DND-41 (cell line): ENCODE measurements at regions not wholly inside any gene's neighbourhood (a gene's known extent, or its start where the extent isn't known, plus 50 kb on each side); places are given as distances from the start of the nearest gene placed in this dataset.

Experiments
- ATAC-seq: fragments of 200-7000 bp; cut with Tn5 transposase; 3 replicates; pipeline ENCODE4 v1.9.1; 2021; ENCODE audit warnings: low read depth; ENCODE audit not compliant: insufficient read depth
- DNase-seq: peaks from one replicate; pipeline ENCODE4 v3.0.0-alpha.2; 2020
- H2AFZ ChIP-seq: 2 replicates; pipeline ENCODE4 v1.6.0; 2012; ENCODE audit warnings: low read depth, low read length
- H3K27ac ChIP-seq: 2 replicates; pipeline ENCODE4 v1.5.1; 2012; ENCODE audit warnings: low read length, inconsistent platforms
- H3K27me3 ChIP-seq: fragments of 200-600 bp; sonication (generic); 2 replicates; pipeline ENCODE4 v1.6.0; 2012; ENCODE audit warnings: low read length, mild to moderate bottlenecking, inconsistent platforms; ENCODE audit not compliant: insufficient read depth, poor library complexity
- H3K36me3 ChIP-seq: 2 replicates; pipeline ENCODE4 v1.5.1; 2012; ENCODE audit warnings: low read length, inconsistent platforms; ENCODE audit not compliant: insufficient read depth
- H3K4me1 ChIP-seq: 2 replicates; pipeline ENCODE4 v1.5.1; 2012; ENCODE audit warnings: mild to moderate bottlenecking, low read length; ENCODE audit not compliant: insufficient read depth
- H3K4me2 ChIP-seq: 2 replicates; pipeline ENCODE4 v1.6.0; 2012; ENCODE audit warnings: mild to moderate bottlenecking, moderate library complexity, low read length, inconsistent platforms; ENCODE audit not compliant: insufficient read depth
- H3K4me3 ChIP-seq, 2 experiments: fragments of 200-600 bp in 1 of 2; shearing (Covaris generic) in 1 of 2; 2 replicates each; pipeline ENCODE4 v1.5.1; 2012 to 2016; ENCODE audit warnings: inconsistent platforms in 2 of 2, low read length in 2 of 2, mild to moderate bottlenecking in 2 of 2, low read depth in 1 of 2, moderate library complexity in 1 of 2
- H3K79me2 ChIP-seq: 2 replicates; pipeline ENCODE4 v1.6.0; 2012; ENCODE audit warnings: low read length, inconsistent platforms; ENCODE audit not compliant: insufficient read depth
- H3K9ac ChIP-seq: 2 replicates; pipeline ENCODE4 v1.6.0; 2012; ENCODE audit warnings: low read depth, mild to moderate bottlenecking, inconsistent platforms, low read length, moderate library complexity
- H3K9me3 ChIP-seq: 2 replicates; pipeline ENCODE4 v1.5.1; 2012; ENCODE audit warnings: low read length, moderate library complexity, mild to moderate bottlenecking, inconsistent platforms; ENCODE audit not compliant: insufficient read depth, severe bottlenecking
- H4K20me1 ChIP-seq: 2 replicates; pipeline ENCODE4 v1.6.0; 2012; ENCODE audit warnings: low read length; ENCODE audit not compliant: insufficient read depth
- EZH2 ChIP-seq: IDR thresholded peaks from 3 replicates; pipeline ENCODE4 v1.6.1; 2012; ENCODE audit warnings: borderline replicate concordance, low read depth, mild to moderate bottlenecking, moderate library complexity, low read length, inconsistent platforms; ENCODE audit not compliant: severe bottlenecking
- TF ChIP-seq, protein P1 (sequence below): IDR thresholded peaks from 2 replicates; pipeline ENCODE4 v1.5.1; 2012; ENCODE audit warnings: borderline replicate concordance, low read length, moderate library complexity, mild to moderate bottlenecking; ENCODE audit not compliant: poor library complexity, severe bottlenecking; ENCODE audit errors: extremely low read depth

DNA sequence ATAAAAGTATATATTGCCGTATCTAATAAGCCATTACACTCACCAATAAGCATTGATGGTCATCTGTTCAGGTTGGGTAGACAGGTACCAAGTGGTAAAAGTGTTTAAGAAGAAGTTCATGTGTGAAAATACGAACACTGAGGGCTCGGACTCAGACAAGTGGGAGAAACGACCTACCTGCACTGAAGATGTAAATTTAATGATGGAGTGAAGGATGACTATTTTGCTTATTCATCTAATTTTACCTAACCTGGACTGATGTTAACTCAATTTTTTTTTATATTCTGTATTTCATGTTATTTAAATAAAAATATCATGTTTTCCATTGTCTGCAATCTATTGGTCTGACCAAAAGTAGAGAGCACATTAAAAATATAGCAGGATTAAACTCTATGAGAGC, 469.1 kb upstream of the BTBD3 start:
- no peaks in the 10 kb centered on the region for H3K79me2 ChIP-seq
- no peak overlapping the region for H3K9ac ChIP-seq
- ATAC-seq = no peak
- no peak overlapping the region for H3K27ac ChIP-seq
- no peak overlapping the region for H2AFZ ChIP-seq
- no peak overlapping the region for H3K4me3 ChIP-seq
- no peak for DNase-seq
- no peak for TF ChIP-seq EZH2
- TF ChIP-seq, protein P1, sequence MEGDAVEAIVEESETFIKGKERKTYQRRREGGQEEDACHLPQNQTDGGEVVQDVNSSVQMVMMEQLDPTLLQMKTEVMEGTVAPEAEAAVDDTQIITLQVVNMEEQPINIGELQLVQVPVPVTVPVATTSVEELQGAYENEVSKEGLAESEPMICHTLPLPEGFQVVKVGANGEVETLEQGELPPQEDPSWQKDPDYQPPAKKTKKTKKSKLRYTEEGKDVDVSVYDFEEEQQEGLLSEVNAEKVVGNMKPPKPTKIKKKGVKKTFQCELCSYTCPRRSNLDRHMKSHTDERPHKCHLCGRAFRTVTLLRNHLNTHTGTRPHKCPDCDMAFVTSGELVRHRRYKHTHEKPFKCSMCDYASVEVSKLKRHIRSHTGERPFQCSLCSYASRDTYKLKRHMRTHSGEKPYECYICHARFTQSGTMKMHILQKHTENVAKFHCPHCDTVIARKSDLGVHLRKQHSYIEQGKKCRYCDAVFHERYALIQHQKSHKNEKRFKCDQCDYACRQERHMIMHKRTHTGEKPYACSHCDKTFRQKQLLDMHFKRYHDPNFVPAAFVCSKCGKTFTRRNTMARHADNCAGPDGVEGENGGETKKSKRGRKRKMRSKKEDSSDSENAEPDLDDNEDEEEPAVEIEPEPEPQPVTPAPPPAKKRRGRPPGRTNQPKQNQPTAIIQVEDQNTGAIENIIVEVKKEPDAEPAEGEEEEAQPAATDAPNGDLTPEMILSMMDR = no peak
- no peaks in the 10 kb centered on the region for H4K20me1 ChIP-seq
- no peaks in the 10 kb centered on the region for H3K4me1 ChIP-seq
- H3K36me3 ChIP-seq = no peaks in the 10 kb centered on the region
- H3K9me3 ChIP-seq = no peaks in the 10 kb centered on the region
- no peaks in the 10 kb centered on the region for H3K27me3 ChIP-seq
- H3K4me2 ChIP-seq = no peak overlapping the region

DNA sequence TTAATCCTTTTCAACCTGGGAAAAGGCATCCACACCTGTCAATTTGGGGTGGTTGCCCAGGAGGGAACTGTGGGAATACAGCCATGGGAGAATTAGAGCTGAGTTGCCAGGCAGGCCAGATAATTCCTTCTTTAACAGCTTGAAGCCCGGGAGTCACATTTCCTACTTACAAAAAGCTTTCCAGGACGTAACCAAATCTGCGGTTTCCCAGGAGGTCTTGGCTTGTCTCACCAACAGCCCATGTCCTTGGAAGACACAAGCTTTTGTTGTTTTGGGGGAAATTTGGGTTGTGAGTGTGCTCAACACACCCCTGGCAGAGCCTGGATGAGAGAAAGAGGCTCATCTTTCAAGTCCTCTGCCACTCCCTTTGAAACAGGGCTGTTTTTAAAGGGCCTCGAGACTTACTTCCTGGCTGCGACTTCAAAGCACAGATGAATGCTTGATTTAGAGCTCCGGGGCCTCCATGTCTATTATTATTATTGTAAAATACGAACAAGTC, 465.9 kb upstream of the BTBD3 start:
- ATAC-seq = no peak
- Histone ChIP-seq H3K9ac (no peak overlapping the region), H3K79me2 (no peaks in the 10 kb centered on the region), H2AFZ (no peak overlapping the region), H3K4me3 (no peak overlapping the region), H4K20me1 (no peaks in the 10 kb centered on the region), H3K27ac (no peak overlapping the region), H3K9me3 (no peaks in the 10 kb centered on the region), H3K27me3 (no peaks in the 10 kb centered on the region), H3K4me1 (no peaks in the 10 kb centered on the region), H3K4me2 (no peak overlapping the region), H3K36me3 (no peaks in the 10 kb centered on the region)
- no peak for DNase-seq
- TF ChIP-seq, protein P1 = no peak
- no peak for TF ChIP-seq EZH2

DNA sequence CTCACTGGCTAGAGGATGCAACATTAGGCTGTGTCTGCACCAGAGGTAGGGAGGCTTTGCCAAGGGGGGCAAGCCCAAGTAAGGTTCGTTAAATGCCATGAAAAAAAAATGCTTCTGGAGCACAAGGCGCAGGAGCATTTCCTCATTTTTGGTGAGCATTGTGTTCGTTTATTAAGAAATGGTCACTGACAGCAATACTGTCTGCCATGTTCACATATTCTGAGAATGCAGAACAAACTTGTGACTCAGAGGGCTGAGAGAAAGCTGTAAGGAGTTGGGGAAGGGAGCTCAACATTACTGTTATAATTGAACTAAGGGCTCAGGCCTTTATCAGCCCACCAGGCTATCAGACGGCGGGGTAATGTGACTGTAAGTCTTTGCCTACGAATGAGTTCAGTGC, 465.4 kb upstream of the BTBD3 start:
- H3K4me1 ChIP-seq = no peaks in the 10 kb centered on the region

More for the DNA sequence above, 465.4 kb upstream of the BTBD3 start:
- no peak overlapping the region for H3K4me2 ChIP-seq
- DNase-seq (no peak), ATAC-seq (no peak)
- H3K27me3 ChIP-seq = no peaks in the 10 kb centered on the region
- no peak overlapping the region for H3K9ac ChIP-seq
- no peaks in the 10 kb centered on the region for H3K36me3 ChIP-seq
- H4K20me1 ChIP-seq = no peaks in the 10 kb centered on the region
- H2AFZ ChIP-seq = no peak overlapping the region
- no peaks in the 10 kb centered on the region for H3K79me2 ChIP-seq
- no peak overlapping the region for H3K27ac ChIP-seq
- no peaks in the 10 kb centered on the region for H3K9me3 ChIP-seq
- TF ChIP-seq, protein P1 = no peak
- no peak for TF ChIP-seq EZH2
- H3K4me3 ChIP-seq = no peak overlapping the region
